Uterus (tissue), 2 donors: ENCODE measurements at regions not wholly inside any gene's neighbourhood (a gene's known extent, or its start where the extent isn't known, plus 50 kb on each side); places are given as distances from the start of the nearest gene placed in this dataset.

Experiments
- CTCF ChIP-seq, 4 experiments: fragments of 200-600 bp in 2 of 4; fragments of 450-650 bp in 2 of 4; sonication (generic) in 2 of 4; IDR thresholded peaks; one replicate each; pipeline ENCODE4 v1.5.1; 2016 to 2019; ENCODE audit warnings: antibody characterized with exemption in 4 of 4, mild to moderate bottlenecking in 2 of 4, moderate library complexity in 1 of 4
- POLR2A ChIP-seq, 2 donors: fragments of 450-650 bp; IDR thresholded peaks; one replicate each; pipeline ENCODE4 v1.6.1; 2016; ENCODE audit warnings: antibody characterized with exemption in 2 of 2, mild to moderate bottlenecking in 1 of 2, moderate library complexity in 1 of 2

- TF ChIP-seq CTCF (IDR thresholded peaks at IDR 0.05) (no peak), POLR2A (IDR thresholded peaks at IDR 0.05) (no peak)
These were observed 290.8 kb upstream of the LUZP2 start for GRCh38 chr11:24206030-24206429.
